HG03565 (cell line): ENCODE measurements at regions not wholly inside any gene's neighbourhood (a gene's known extent, or its start where the extent isn't known, plus 50 kb on each side); places are given as distances from the start of the nearest gene placed in this dataset.
A peak's percentile ranks its signal among the peaks of the same experiment; 100 is the strongest.
"Not testable (repeated sequence)": the region's sequence is repeated elsewhere in the genome, so short reads cannot be mapped to it uniquely, and the experiment has no call there.

Source experiments
- ATAC-seq: cut with Tn5 transposase; IDR thresholded peaks from one replicate; pipeline ENCODE4 v1.9.1; 2021; ENCODE audit warnings: mild to moderate bottlenecking, moderate library complexity; ENCODE audit not compliant: unreplicated experiment

DNA sequence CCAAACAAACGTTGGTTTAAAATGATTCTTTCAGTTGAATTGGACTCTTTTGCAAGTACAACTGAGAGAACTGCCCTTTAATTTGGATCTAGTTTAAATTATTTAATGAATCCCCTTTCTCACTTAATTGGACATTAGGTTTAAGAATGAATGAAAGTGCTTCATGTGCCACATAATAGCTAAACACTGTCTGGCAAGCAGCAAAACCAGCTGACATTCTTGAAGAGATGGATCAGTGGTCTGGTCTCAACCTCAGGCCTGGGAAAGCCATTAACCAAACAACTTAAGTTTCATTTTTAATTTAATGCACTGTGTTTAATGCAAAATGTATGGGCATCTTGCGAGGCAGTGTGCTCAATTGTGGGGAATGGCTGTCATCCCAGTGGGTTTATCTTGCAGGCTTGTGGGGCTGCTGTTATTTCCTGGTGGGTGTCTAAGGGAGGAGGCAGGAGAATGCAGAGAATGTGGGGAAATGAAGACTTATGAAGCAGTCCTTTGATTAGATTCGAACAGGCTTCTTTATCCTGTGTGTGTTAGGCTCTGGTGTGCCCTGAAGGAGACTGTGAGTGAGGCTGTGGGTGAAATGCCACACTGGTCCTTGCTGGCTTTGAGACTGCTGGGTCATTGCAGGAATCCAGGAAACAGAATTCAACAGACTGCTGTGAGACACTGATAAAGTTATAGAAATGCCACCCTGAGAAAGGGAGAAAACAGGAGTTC is 144.1 kb upstream of the PELI2 start:
- no peak for ATAC-seq

GRCh38 chr14:55975281-55975910 is 142.8 kb upstream of the PELI2 start:
- ATAC-seq: no peak

GRCh38 chr14:55976219-55976618 is 142.0 kb upstream of the PELI2 start:
- ATAC-seq: no peak

GRCh38 chr14:55976655-55977054 is 141.6 kb upstream of the PELI2 start:
- ATAC-seq: no peak

- no peak for ATAC-seq
These were observed 140.6 kb upstream of the PELI2 start for GRCh38 chr14:55977392-55978150.

GRCh38 chr14:55979096-55979495 is 139.1 kb upstream of the PELI2 start:
- ATAC-seq: no peak

DNA sequence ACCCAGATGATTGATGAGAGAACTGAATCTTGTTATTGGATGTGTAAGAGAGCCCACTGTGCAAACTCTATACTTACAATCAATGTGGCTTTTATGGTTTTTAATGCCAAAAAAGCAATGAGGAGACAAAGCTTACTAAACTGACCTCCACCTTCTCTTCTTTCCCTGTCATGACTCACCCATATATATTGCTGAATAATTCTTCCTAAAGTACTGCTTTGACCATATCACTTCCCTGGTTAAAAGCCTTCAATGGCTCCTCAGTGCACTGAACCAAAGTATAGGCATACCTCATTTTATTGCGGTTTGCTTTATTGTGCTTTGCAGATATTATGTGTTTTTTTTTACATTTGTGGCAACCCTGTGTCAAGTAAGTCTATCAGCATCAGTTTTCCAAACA is 138.4 kb upstream of the PELI2 start:
- no peak for ATAC-seq

DNA sequence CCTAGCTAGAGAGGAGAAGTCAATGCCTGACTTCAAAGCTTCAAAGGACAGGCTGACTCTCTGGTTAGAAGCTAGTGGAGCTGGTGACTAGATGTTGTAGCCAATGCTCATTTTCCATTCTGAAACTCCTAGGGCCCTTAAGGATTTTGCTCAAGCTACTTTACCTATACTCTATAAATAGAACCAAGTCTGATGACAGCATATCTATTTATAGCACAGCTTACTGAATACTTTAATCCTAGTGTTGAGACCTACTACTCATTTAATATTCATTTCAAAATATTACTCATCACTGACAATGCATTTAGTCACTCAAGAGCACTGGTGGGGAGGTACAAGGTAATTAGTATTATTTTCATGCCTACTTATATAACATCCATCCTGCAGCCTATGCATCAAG is 137.2 kb upstream of the PELI2 start:
- no peak for ATAC-seq

- ATAC-seq: no peak
These were observed 132.1 kb upstream of the PELI2 start for GRCh38 chr14:55986069-55986468.

DNA sequence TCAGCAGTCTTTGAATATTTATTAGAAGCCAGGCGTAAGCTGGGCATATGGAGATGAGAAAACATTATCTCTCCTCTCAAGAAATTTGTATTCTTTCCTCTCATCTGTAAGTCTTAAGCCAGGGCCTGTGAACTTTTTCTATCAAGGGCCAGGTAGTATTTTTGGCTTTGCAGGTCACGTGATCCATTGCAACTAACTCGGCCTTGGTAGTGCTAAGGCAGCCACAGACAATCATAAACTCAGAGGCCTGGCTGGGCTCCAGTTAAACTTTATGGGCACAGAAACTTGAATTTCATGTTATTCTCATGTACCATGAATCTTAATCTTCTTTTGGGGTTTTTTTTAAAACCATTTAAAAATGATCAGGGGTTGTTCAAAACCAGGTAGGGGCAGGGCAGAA is 117.4 kb upstream of the PELI2 start:
- no peak for ATAC-seq

DNA sequence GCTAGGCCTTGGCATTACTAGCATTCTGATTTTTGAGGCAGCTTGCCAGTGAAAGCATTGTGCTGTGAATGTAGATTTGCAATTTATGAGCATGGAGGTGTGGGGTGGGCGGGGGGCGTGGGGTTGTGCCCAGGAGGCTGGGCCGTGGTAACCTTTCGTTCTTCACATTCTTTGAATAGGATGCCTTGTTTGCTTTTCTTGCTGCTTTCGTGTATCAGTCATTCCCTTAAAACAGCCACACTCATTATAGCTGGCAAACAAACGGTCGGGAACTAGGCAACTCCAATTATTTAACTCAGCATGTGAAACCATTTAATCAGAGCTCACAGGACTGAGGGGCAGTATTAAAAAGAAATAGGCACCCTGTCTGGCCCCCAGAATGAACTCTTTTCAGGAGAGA is 115.9 kb upstream of the PELI2 start:
- ATAC-seq: no peak

DNA sequence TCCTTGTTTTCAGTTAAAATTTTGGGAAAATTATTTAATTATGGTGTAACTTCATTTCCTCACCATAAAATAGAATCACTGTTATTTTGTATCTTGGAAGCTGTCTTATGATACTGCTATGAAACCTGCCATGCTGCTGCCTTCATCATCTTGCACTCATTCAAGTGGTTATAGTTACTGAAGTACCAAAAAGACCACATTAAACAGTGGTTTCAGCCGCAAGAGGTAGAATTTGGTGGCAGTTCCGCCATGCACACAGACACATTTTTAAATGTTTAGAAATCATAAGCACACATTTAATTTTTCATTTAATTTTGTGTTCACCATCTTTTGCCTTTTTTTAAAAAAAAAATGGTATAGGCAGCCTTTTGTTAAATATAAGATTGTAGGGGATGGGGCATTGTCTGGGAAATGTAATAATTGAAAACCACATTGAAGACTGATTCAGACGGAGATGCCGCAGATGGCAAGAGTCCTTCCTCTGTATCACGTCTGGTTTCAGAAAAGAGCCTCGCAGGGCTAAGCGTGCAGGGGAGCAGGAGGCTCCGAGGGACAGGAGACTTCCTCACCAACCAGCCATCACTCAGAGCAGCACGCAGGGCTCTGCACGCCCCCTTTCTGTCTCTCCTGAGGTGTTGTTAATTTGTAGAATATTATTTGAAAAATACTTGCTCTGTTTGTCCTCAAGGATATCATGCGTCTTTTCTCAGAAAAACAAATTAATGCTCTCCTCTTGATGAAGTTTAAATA is 115.2 kb upstream of the PELI2 start:
- ATAC-seq: no peak

GRCh38 chr14:56004323-56004722 is 113.9 kb upstream of the PELI2 start:
- no peak for ATAC-seq

DNA sequence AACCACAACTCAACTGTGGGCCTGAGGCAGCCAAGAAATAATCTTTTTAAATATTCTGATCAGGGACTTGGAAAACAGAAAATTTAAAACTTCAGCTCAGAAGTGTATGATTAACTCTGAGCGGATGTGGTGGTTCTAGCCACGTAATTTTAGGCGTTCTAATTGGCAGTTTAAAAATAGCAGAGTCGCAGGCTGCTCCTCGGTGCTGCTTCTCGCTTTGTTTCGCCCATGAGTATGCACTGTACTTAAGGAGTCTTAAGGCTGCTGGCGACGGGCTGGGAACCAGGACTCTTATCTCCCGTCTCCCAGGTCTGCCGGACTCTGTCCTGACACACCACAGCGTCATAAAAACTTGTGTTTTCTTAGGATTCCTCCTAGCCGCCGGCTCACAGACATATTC is 113.4 kb upstream of the PELI2 start:
- peak; percentile 85 for ATAC-seq

DNA sequence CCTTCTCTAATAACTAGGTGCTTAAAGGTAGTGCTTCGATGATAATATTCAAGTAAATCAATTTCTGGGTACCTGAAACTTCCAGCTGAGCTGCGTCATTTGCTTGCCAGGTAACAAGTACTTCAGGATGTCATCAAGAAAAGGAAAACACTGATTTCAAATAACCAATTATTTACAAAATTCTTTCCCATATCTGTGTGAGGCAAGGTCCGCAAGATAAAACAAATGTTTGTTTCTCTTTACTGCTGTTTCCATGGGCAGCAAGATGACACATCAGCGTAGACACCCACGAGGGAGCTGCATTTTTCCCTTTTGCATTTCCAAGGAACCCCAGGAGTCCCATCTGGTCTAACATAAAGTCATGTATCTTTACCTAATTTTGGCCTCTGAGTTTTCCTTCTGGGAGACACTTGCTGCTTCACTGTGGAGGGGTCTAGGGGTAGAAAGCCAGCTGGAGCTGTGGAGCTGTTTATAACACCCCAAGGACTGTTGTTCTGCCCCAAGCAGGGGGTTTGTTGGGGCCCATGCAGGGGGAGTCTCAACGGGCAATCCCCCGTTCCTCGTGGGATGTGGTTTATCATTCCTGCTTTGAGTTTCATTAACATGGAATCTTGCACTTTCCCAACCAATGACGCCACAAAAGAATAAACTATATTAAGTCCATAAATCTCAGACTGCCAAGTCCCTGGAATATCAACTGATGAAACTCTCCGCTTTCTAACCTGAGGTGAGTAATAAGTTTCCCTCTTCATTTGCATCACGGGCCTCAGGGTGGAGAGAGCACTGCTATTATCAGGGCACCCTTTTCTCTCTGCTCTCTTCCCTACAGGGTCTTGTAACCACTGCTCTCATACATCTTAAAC is 112.8 kb upstream of the PELI2 start:
- ATAC-seq: peak; percentile 43

GRCh38 chr14:56007491-56007890 is 110.7 kb upstream of the PELI2 start:
- not testable (repeated sequence) for ATAC-seq

DNA sequence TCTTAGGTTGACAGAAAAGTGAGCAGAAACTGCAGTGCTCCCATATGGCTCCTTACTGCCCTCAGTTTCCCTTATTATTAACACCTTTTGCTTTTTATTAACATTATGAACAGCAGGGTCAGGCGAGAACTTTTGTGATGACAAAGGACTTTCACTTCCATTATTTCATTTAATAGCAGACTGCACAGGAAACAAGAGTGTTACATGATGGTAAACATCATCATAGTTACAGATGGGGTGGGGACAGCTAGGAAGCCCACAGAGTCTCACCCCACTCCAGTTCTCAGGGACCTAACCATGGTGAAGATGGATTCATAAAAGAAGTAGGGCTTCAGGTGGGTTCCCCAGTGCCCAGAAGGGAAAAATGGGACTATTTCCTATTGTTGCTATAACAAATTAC is 110.1 kb upstream of the PELI2 start:
- no peak for ATAC-seq

- not testable (repeated sequence) for ATAC-seq
These were observed 109.5 kb upstream of the PELI2 start for GRCh38 chr14:56008661-56009060.

DNA sequence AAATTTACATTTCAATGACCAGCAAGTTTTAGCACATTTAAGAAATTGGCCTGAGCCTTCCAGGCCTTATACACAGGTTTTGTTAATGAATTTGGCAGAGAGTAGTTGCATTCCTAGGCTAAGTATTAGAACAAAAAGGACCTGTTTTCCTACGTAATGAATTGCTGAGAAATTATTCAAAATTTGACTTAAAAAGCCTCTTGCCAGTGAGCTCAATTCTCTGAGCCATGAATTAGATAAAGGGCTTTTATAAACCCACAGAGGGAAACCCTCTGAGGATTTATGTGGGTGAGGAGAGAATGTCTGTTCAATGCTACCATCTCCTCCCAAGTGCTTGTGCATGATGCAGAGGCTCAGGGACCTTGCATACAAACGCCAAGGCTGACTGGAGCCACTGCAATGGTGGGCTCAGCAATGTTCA is 94.5 kb upstream of the PELI2 start:
- no peak for ATAC-seq

- ATAC-seq: no peak
These were observed 93.0 kb upstream of the PELI2 start for GRCh38 chr14:56025191-56025590.
